ENCODE measurements at regions not wholly inside any gene's neighbourhood (a gene's known extent, or its start where the extent isn't known, plus 50 kb on each side); places are given as distances from the start of the nearest gene placed in this dataset.

GRCh38 chr7:132733860-132734259, 157.6 kb upstream of the PLXNA4 start:
- H3K4me3 ChIP-seq, result no peak overlapping the region
- no peak overlapping the region for H3K27ac ChIP-seq
- intact Hi-C loops (cut with DNase I), result no loop called here
- WGBS, 2 donors, result 82 to 88% methylated on average over 9 of the region's 9 CpGs
- no peaks in the 10 kb centered on the region for H3K36me3 ChIP-seq
- DNase-seq, result no peak
- TF ChIP-seq POLR2A (IDR thresholded peaks at IDR 0.05) (no peak), CTCF (IDR thresholded peaks at IDR 0.05) (no peak)
- H3K27me3 ChIP-seq, result peaks cover 0 to 1% (median 0%) of the 10 kb centered on the region in 4 donors
- no peaks in the 10 kb centered on the region for H3K4me1 ChIP-seq
- no peaks in the 10 kb centered on the region for H3K9me3 ChIP-seq

DNA sequence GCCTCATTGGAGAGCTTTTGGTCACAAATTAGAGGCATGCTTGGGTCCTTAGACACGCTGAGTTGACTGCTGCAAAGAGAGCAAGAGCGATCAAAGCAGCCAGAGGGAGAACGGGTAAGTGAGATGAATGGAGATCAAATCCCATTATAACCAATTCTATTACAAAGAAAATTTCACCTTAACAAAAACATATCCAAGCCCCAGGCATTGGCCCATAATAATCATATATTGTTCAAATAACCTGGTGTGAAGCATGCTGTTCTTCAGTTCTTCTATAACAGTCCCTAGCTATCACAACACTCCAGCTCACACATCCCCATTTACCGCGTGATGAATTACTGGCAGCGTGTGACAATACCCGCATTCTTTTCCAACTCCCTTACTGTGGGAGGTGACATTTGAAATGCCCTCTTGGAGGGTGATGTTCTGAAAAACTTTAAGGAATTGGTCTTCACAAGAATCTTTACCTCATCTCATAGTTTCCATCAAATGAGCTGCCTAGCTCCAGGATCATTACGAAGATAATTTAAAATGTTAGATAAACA, 156.1 kb upstream of the PLXNA4 start:
- 66 to 86% methylated on average over 8 of the region's 8 CpGs for WGBS, 2 donors
- Histone ChIP-seq H3K9me3 (no peaks in the 10 kb centered on the region), H3K36me3 (no peaks in the 10 kb centered on the region), H3K4me1 (no peaks in the 10 kb centered on the region), H3K27ac (no peak overlapping the region), H3K4me3 (no peak overlapping the region), H3K27me3 (no peaks in the 10 kb centered on the region)
- intact Hi-C loops (cut with DNase I), result no loop called here
- no peak for DNase-seq
- TF ChIP-seq CTCF (IDR thresholded peaks at IDR 0.05) (no peak), POLR2A (IDR thresholded peaks at IDR 0.05) (no peak)

GRCh38 chr7:132730105-132730504, 153.8 kb upstream of the PLXNA4 start:
- Histone ChIP-seq H3K4me3 (no peak overlapping the region), H3K27me3 (no peaks in the 10 kb centered on the region), H3K9me3 (no peaks in the 10 kb centered on the region), H3K36me3 (no peaks in the 10 kb centered on the region), H3K4me1 (no peaks in the 10 kb centered on the region), H3K27ac (no peak overlapping the region)
- WGBS, 2 donors, result 72 to 92% methylated on average over 3 to 4 of the region's 4 CpGs
- DNase-seq, result no peak
- no peak for TF ChIP-seq CTCF (IDR thresholded peaks at IDR 0.05)
- TF ChIP-seq POLR2A (IDR thresholded peaks at IDR 0.05), result no peak
- intact Hi-C loops (cut with DNase I), result no loop called here

DNA sequence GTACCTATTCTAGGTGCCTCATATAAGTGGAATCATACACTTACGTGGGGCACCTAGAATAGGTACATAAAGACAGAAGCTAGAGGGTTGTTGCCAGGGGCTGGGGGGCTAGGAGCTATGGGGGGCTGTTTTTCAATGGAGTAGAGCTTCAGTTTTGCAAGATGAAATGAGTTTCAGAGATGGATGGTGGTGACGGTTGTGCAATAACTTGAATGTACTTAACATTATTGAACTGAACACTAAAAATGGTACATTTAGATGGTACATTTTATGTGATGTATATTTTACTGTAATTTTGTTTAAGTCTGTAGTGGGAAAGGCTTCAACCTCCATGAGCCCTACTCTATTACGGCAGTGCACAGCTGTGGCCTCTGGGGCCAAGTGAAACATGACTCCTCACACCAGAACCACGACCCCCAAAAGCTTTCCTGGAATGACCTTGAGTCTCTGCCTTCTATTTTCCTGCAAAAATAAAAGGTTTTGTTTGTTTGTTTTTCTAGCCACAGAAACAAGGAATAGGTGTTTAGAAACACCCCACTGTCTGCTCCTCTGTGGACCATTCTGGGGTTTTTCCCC, 147.3 kb upstream of the PLXNA4 start:
- Histone ChIP-seq H3K9me3 (no peaks in the 10 kb centered on the region), H3K4me3 (no peak overlapping the region), H3K36me3 (no peaks in the 10 kb centered on the region), H3K27me3 (peaks cover 0 to 6% (median 0%) of the 10 kb centered on the region in 4 donors), H3K27ac (no peak overlapping the region), H3K4me1 (no peaks in the 10 kb centered on the region)
- intact Hi-C loops (cut with DNase I), result no loop called here
- 62 to 75% methylated on average over 4 of the region's 4 CpGs for WGBS, 2 donors
- DNase-seq, result no peak
- TF ChIP-seq CTCF (IDR thresholded peaks at IDR 0.05), result no peak
- no peak for TF ChIP-seq POLR2A (IDR thresholded peaks at IDR 0.05)

DNA sequence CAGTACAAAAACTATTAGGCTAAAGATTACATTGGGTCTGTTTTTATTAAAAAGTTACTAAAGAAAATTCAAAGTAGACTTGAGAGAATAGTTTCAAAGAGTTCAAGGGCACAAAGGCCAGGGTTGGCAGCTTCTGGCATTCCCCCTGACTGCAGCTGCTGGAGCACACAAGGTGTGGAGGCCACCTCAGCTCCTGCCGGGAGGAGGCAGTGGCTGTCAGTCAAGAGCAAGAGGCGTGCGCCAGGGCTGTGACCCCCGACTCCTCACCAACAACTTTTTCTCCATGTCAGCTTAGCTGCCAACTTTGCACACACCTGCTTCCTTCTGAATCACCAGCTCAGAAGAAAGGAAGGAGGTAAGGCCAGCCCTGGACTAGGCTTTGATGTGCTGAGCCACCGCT, 144.6 kb upstream of the PLXNA4 start:
- intact Hi-C loops (cut with DNase I), result no loop called here
- no peak for DNase-seq

More for the DNA sequence above, 144.6 kb upstream of the PLXNA4 start:
- no peak for TF ChIP-seq CTCF (IDR thresholded peaks at IDR 0.05)
- no peak for TF ChIP-seq POLR2A (IDR thresholded peaks at IDR 0.05)
- Histone ChIP-seq H3K9me3 (no peaks in the 10 kb centered on the region), H3K27me3 (peaks cover 0 to 6% (median 0%) of the 10 kb centered on the region in 4 donors), H3K4me3 (no peak overlapping the region), H3K4me1 (no peaks in the 10 kb centered on the region), H3K36me3 (no peaks in the 10 kb centered on the region), H3K27ac (no peak overlapping the region)
- WGBS, 2 donors, result 57 to 80% methylated on average over 4 to 5 of the region's 5 CpGs

Data from esophagus squamous epithelium (tissue), 5 donors.